Liver (tissue), 8 donors: ENCODE measurements at regions not wholly inside any gene's neighbourhood (a gene's known extent, or its start where the extent isn't known, plus 50 kb on each side); places are given as distances from the start of the nearest gene placed in this dataset.

Experiments
- DNase-seq: peaks from one replicate; pipeline ENCODE4 v3.0.0-alpha.2; 2017; ENCODE audit warnings: low spot score
- H3K27ac ChIP-seq, 2 donors: one replicate each; pipeline ENCODE4 v1.7.0; 2013; ENCODE audit warnings: inconsistent platforms in 2 of 2, low read length in 2 of 2, control low read depth in 1 of 2, low read depth in 1 of 2, mild to moderate bottlenecking in 1 of 2
- H3K27me3 ChIP-seq, 4 donors: one replicate each; pipeline versions ENCODE4 v1.6.1 to v1.7.0; 2013; ENCODE audit warnings: low read length in 3 of 4, inconsistent platforms in 1 of 4, mild to moderate bottlenecking in 1 of 4, moderate library complexity in 1 of 4; ENCODE audit not compliant: control insufficient read depth in 4 of 4, insufficient read depth in 4 of 4
- H3K36me3 ChIP-seq, 4 donors: one replicate each; pipeline versions ENCODE4 v1.6.1 to v1.7.0; 2013; ENCODE audit warnings: low read length in 3 of 4, mild to moderate bottlenecking in 3 of 4, low read depth in 1 of 4, moderate library complexity in 1 of 4; ENCODE audit not compliant: control insufficient read depth in 4 of 4, insufficient read depth in 3 of 4
- H3K4me1 ChIP-seq, 4 donors: one replicate each; pipeline versions ENCODE4 v1.6.1 to v1.7.0; 2013; ENCODE audit warnings: low read length in 3 of 4, mild to moderate bottlenecking in 3 of 4, moderate library complexity in 1 of 4; ENCODE audit not compliant: control insufficient read depth in 4 of 4, insufficient read depth in 4 of 4
- H3K4me3 ChIP-seq, 3 donors: one replicate each; pipeline versions ENCODE4 v1.6.1 to v1.7.0; 2013; ENCODE audit warnings: low read length in 3 of 3, control low read depth in 1 of 3, low read depth in 1 of 3, mild to moderate bottlenecking in 1 of 3
- H3K9ac ChIP-seq, 2 donors: one replicate each; pipeline ENCODE4 v1.7.0; 2013; ENCODE audit warnings: low read length in 2 of 2, mild to moderate bottlenecking in 2 of 2, moderate library complexity in 2 of 2, control low read depth in 1 of 2, low read depth in 1 of 2
- H3K9me3 ChIP-seq, 4 donors: one replicate each; pipeline versions ENCODE4 v1.6.1 to v1.7.0; 2013; ENCODE audit warnings: low read length in 3 of 4; ENCODE audit not compliant: control insufficient read depth in 4 of 4
- ATF3 ChIP-seq: IDR thresholded peaks from 2 replicates; pipeline ENCODE4 v1.6.1; 2016; ENCODE audit warnings: antibody characterized with exemption
- CTCF ChIP-seq: fragments of 150-350 bp; IDR thresholded peaks from 2 replicates; pipeline ENCODE4 v1.5.1; 2017; ENCODE audit warnings: improper control_type of control experiment, low read depth, low read length; ENCODE audit not compliant: missing input control
- EGR1 ChIP-seq, 2 donors: IDR thresholded peaks; 2 replicates each; pipeline ENCODE4 v1.6.1; 2016 to 2018; ENCODE audit warnings: antibody characterized with exemption in 2 of 2, low read depth in 2 of 2
- FOXA1 ChIP-seq: IDR thresholded peaks from 2 replicates; pipeline ENCODE4 v1.6.1; 2016; ENCODE audit warnings: antibody characterized with exemption
- FOXA2 ChIP-seq: IDR thresholded peaks from 2 replicates; pipeline ENCODE4 v1.6.1; 2016; ENCODE audit warnings: antibody characterized with exemption
- GABPA ChIP-seq, 2 donors: IDR thresholded peaks in 1 of 2; conservative IDR thresholded peaks in 1 of 2; 2 replicates each; pipeline ENCODE4 v1.6.1; 2016; ENCODE audit warnings: antibody characterized with exemption in 2 of 2, mild to moderate bottlenecking in 1 of 2, moderate library complexity in 1 of 2
- HNF4A ChIP-seq, 2 donors: conservative IDR thresholded peaks; 2 replicates each; pipeline ENCODE4 v1.6.1; 2016; ENCODE audit warnings: antibody characterized with exemption in 2 of 2, mild to moderate bottlenecking in 2 of 2
- HNF4G ChIP-seq: IDR thresholded peaks from 2 replicates; pipeline ENCODE4 v1.6.1; 2016; ENCODE audit warnings: antibody characterized with exemption
- JUND ChIP-seq, 2 donors: IDR thresholded peaks; 2 replicates each; pipeline ENCODE4 v1.6.1; 2016; ENCODE audit warnings: antibody characterized with exemption in 2 of 2
- MAX ChIP-seq: IDR thresholded peaks from 2 replicates; pipeline ENCODE4 v1.6.1; 2016; ENCODE audit warnings: antibody characterized with exemption
- NR2F2 ChIP-seq: IDR thresholded peaks from 2 replicates; pipeline ENCODE4 v1.6.1; 2016; ENCODE audit warnings: antibody characterized with exemption
- RAD21 ChIP-seq, 2 donors: IDR thresholded peaks; 2 replicates each; pipeline ENCODE4 v1.6.1; 2016; ENCODE audit warnings: antibody characterized with exemption in 2 of 2, mild to moderate bottlenecking in 2 of 2
- REST ChIP-seq: IDR thresholded peaks from 2 replicates; pipeline ENCODE4 v1.6.1; 2016; ENCODE audit warnings: antibody characterized with exemption, mild to moderate bottlenecking
- RXRA ChIP-seq, 2 donors: IDR thresholded peaks; 2 replicates each; pipeline ENCODE4 v1.6.1; 2017 to 2018; ENCODE audit warnings: antibody characterized with exemption in 2 of 2, mild to moderate bottlenecking in 1 of 2
- SP1 ChIP-seq: IDR thresholded peaks from 2 replicates; pipeline ENCODE4 v1.6.1; 2018; ENCODE audit warnings: antibody characterized with exemption, mild to moderate bottlenecking
- TAF1 ChIP-seq: conservative IDR thresholded peaks from 2 replicates; pipeline ENCODE4 v1.6.1; 2016; ENCODE audit warnings: antibody characterized with exemption, mild to moderate bottlenecking
- YY1 ChIP-seq: IDR thresholded peaks from 2 replicates; pipeline ENCODE4 v1.6.1; 2016; ENCODE audit warnings: antibody characterized with exemption, mild to moderate bottlenecking
- ZBTB33 ChIP-seq: IDR thresholded peaks from 2 replicates; pipeline ENCODE4 v1.6.1; 2016; ENCODE audit warnings: antibody characterized with exemption
- WGBS: extraction: QIAGEN DNeasy Blood & Tissue Kit; methylation state at CpG from one replicate; pipeline ENCODE4 v1.1.7; 2013; 5-methylcytosine and 5-hydroxymethylcytosine counted together
- donor health status: healthy.
- donor health status: healthy.
- donor health status: healthy.
- donor health status: healthy.
- donor health status: healthy.

- 51% methylated on average over 2 of the region's 2 CpGs for WGBS
- TF ChIP-seq CTCF (no peak), SP1 (no peak), FOXA1 (no peak), GABPA (IDR thresholded peaks at IDR 0.05 in 1 of 2, conservative IDR thresholded peaks at IDR 0.05 in 1 of 2) (no peak), FOXA2 (no peak), HNF4G (no peak), YY1 (no peak), EGR1 (IDR thresholded peaks at IDR 0.05; ENCODE audit: low read depth in 2 of 2) (no peak)
Measured at GRCh38 chr10:121222842-121223241, 371.7 kb downstream of the WDR11 start.

GRCh38 chr10:121231079-121231478 is 367.2 kb downstream of the FGFR2 start:
- Histone ChIP-seq H3K27me3 (no peaks in the 10 kb centered on the region), H3K9ac (no peak overlapping the region), H3K4me3 (no peak overlapping the region), H3K27ac (no peak overlapping the region), H3K36me3 (no peaks in the 10 kb centered on the region), H3K4me1 (no peaks in the 10 kb centered on the region), H3K9me3 (no peaks in the 10 kb centered on the region)
- 89% methylated on average over 5 of the region's 5 CpGs for WGBS
- no peak for DNase-seq
- no peak for TF ChIP-seq HNF4G
- TF ChIP-seq NR2F2: no peak
- no peak for TF ChIP-seq JUND (IDR thresholded peaks at IDR 0.05)
- no peak for TF ChIP-seq FOXA1
- TF ChIP-seq TAF1: no peak
- no peak for TF ChIP-seq YY1
- no peak for TF ChIP-seq REST
- TF ChIP-seq RXRA (IDR thresholded peaks at IDR 0.05): no peak
- TF ChIP-seq EGR1 (IDR thresholded peaks at IDR 0.05; ENCODE audit: low read depth in 2 of 2): no peak
- no peak for TF ChIP-seq MAX
- TF ChIP-seq RAD21 (IDR thresholded peaks at IDR 0.05): no peak
- no peak for TF ChIP-seq HNF4A (conservative IDR thresholded peaks at IDR 0.05)
- no peak for TF ChIP-seq ZBTB33
- no peak for TF ChIP-seq ATF3
- no peak for TF ChIP-seq GABPA (IDR thresholded peaks at IDR 0.05 in 1 of 2, conservative IDR thresholded peaks at IDR 0.05 in 1 of 2)
- TF ChIP-seq FOXA2: no peak

More at GRCh38 chr10:121222842-121223241, 371.7 kb downstream of the WDR11 start:
- Histone ChIP-seq H3K9ac (no peak overlapping the region), H3K27ac (no peak overlapping the region), H3K9me3 (no peaks in the 10 kb centered on the region), H3K4me3 (no peak overlapping the region), H3K36me3 (no peaks in the 10 kb centered on the region), H3K27me3 (no peaks in the 10 kb centered on the region), H3K4me1 (no peaks in the 10 kb centered on the region)
- DNase-seq: no peak
